GM19455 (cell line): ENCODE measurements at regions not wholly inside any gene's neighbourhood (a gene's known extent, or its start where the extent isn't known, plus 50 kb on each side); places are given as distances from the start of the nearest gene placed in this dataset.

Experiments
- ATAC-seq: cut with Tn5 transposase; IDR thresholded peaks from one replicate; pipeline ENCODE4 v1.9.1; 2021; ENCODE audit not compliant: unreplicated experiment

DNA sequence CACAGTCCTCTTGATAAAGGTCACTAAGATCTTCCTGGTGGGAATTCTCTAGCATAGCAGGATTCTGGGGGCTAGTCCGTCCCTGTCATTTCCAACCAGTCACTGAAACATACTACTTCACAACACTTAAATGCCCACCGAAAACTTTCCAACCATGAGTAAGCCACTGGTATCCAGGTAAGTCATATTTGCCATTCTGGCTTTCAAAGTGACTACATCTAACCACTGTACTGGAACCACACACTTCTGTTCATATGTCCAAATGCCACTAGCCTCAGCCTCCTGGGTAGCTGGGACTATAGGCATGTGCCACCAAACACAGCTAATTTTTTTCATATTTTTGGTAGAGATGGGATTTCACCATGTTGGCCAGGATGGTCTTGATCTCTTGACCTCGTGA is 64.3 kb upstream of the VANGL1 start:
- ATAC-seq, result no peak

DNA sequence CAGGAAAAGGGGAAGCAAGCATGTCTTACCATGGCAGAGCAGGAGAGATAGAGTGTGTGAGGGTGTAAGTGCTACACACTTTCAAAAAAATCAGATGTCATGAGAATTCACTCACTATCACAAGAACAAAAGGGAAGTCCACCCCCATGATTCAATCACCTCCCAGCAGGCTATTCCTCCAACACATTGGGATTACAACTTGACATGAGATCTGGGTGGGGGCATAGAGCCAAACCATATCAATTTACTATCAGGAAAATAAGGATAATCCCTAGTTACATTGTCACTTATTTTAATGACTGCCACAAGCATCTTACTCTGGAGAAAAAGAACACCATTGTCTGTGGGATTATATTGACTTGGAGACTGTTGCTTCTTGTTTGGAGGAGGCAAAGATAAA is 66.1 kb upstream of the VANGL1 start:
- no peak for ATAC-seq

DNA sequence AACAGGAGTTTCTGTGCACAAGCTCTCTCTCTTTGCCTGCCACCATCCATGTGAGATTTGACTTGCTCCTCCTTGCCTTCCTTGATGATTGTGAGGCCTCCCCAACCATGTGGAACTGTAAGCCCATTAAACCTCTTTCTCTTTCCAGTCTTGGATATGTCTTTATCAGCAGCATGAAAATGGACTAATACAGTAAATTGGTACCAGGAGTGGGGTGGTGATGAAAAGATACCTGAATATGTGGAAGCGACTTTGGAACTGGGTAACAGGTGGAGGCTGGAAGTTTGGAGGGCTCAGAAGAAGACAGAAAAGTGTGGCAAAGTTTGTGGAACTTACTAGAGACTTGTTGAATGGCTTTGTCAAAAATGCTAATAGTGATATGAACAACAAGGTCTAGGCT is 69.1 kb upstream of the VANGL1 start:
- no peak for ATAC-seq

GRCh38 chr1:115567431-115567830 is 74.3 kb upstream of the VANGL1 start:
- ATAC-seq, result no peak

GRCh38 chr1:115565791-115566190 is 76.0 kb upstream of the VANGL1 start:
- ATAC-seq, result no peak

DNA sequence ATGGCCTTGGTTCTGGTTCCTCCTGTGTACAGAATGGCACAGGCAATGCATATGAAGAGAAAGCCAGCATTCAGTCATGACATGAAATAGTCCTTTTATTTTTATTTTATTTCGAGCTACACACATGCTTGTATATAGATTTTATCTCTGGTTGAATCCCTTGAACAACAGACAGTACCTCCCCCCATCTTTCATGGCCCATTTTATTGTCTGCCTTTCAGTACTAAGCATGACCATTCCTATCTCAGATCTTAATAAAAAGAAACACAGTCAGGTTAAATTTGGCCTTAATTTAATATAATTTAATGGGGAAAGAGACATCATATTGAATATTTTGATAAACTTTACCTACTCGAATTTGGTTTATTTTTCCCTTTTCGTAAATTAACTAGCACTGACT is 76.4 kb upstream of the VANGL1 start:
- no peak for ATAC-seq

GRCh38 chr1:115564201-115564600 is 77.6 kb upstream of the VANGL1 start:
- ATAC-seq, result no peak

- ATAC-seq, result no peak
Measured at GRCh38 chr1:115560027-115560426, 81.7 kb upstream of the VANGL1 start.

- no peak for ATAC-seq
Measured at GRCh38 chr1:115558275-115558674, 83.5 kb upstream of the VANGL1 start.

- no peak for ATAC-seq
Measured at GRCh38 chr1:115557715-115558114, 84.1 kb upstream of the VANGL1 start.

GRCh38 chr1:115556236-115556635 is 85.5 kb upstream of the VANGL1 start:
- ATAC-seq, result no peak

- ATAC-seq, result no peak
Measured at GRCh38 chr1:115555446-115555845, 86.3 kb upstream of the VANGL1 start.

GRCh38 chr1:115547696-115548095 is 94.1 kb upstream of the VANGL1 start:
- no peak for ATAC-seq

DNA sequence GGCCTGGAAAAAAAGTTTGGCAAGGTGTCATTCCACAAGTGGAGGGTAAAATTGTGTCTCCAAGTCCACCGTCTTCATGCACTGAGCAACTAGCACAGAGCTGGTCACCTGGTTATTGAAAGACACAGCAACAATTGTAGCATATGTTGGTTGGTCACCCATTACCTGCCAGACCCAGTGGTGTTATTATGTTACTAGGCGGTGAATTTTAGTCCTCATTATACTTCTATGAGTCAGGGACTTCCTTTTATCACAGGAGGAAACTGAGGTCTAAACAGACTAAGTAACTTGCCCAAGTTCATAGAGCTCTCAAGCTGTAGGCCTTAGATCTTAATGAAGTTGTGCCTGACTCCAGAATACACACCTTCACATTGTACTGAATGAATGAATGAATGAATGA is 94.9 kb upstream of the VANGL1 start:
- no peak for ATAC-seq

- ATAC-seq, result no peak
Measured at GRCh38 chr1:115545791-115546733, 95.7 kb upstream of the VANGL1 start.

- ATAC-seq, result no peak
Measured at GRCh38 chr1:115545096-115545720, 96.6 kb upstream of the VANGL1 start.

- ATAC-seq, result no peak
Measured at GRCh38 chr1:115544131-115544530, 97.6 kb upstream of the VANGL1 start.

DNA sequence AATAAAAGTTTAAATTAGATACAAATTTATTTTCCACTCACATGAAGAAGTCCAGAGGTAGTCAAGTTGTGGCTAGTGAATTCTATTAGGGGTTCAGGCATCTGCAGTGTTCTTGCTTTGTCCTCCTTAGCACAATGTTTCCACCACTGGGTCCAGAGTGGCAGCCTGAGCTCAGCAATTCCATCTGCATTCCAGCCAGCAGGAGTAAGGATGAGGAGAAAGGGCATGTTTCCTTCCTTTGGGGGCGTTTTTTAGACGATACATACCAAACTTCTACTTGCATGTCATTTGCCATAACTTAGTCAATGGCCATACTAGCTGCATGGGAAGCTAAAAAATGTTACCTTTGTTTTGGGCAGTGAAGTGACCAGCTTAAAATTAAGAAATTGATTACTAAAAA is 98.5 kb upstream of the VANGL1 start:
- no peak for ATAC-seq

GRCh38 chr1:115539736-115540135 is 102.0 kb upstream of the VANGL1 start:
- no peak for ATAC-seq

DNA sequence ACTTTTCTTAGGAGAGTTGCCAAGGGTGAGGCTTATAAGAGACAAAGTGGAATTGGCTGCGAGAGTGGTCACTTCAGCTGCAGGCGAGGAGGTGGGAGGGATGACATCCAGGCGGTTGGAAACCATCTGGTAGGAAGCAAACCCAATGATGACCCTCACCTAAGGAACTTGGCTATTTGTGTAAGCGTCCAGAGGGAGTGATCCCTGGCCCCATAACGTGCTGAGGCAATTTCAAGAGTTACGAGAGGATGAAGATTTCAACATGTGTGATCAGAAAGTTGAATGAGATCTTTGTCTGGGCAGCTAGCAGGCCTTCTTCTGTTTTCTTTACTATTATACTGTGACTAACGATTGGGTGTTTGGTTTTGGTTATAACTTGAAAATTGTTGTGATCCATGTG is 102.7 kb upstream of the VANGL1 start:
- ATAC-seq, result no peak

DNA sequence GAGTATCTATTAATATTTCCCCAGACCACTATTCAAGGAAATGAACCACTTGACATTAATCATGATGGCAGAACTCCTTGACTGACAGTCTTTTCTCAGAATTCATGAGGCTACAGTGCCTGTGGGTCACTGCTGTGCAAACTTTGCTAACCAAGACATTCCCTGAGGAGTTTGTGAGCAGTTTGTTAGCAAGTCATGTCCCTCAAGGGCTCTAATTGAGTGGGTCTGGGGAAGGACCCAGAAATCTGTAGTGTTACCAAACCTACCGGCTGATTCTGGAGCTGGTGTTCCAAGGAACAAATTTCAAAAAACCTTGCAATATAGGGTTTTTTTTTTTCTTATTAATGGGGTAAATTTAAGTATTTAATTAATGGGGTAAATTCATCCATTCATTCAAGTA is 103.2 kb upstream of the VANGL1 start:
- no peak for ATAC-seq

GRCh38 chr1:115537415-115537814 is 104.4 kb upstream of the VANGL1 start:
- no peak for ATAC-seq
